ENCODE measurements at regions not wholly inside any gene's neighbourhood (a gene's known extent, or its start where the extent isn't known, plus 50 kb on each side); places are given as distances from the start of the nearest gene placed in this dataset.

GRCh38 chr22:49566693-49567092 lies 261.0 kb downstream of the BRD1 start:
- TF ChIP-seq POLR2A (IDR thresholded peaks at IDR 0.05) (no peak), CTCF (IDR thresholded peaks at IDR 0.05 in 8 of 11, conservative IDR thresholded peaks at IDR 0.05 in 3 of 11) (no peak)

Data from spleen (tissue), 7 donors.